H54 (cell line): ENCODE measurements at regions not wholly inside any gene's neighbourhood (a gene's known extent, or its start where the extent isn't known, plus 50 kb on each side); places are given as distances from the start of the nearest gene placed in this dataset.

Experiments
- DNase-seq: peaks from one replicate; pipeline ENCODE4 v3.0.0; 2011; ENCODE audit warnings: low spot score, mixed read lengths; ENCODE audit not compliant: insufficient read length
- FAIRE-seq: peaks from 3 replicates; lab custom pipeline; 2011; peaks lifted over from hg19 to GRCh38; lab: Jason Lieb, UNC
- POLR2A ChIP-seq: IDR thresholded peaks from 2 replicates; pipeline ENCODE4 v1.6.1; 2011; ENCODE audit warnings: low read depth, mild to moderate bottlenecking, low read length

DNA sequence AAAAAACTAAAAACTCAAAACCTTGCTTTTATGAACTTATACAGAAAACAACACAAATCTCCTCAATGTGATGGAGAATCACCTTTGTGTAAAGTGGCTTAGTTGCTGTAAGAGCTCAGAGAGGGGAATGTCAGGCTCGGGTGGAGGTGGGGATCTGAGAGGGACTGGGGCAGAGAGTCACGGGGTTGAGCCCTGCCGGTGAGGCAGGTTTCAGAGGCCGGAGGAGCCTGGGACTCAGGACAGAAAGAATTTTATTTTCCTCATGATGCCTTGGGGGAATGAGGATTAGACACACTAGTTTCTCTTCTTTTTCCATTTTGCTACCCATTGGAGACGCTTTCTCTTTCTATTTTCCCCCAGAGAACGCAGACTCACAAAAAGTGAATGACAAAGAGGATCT is 252.3 kb upstream of the FOXQ1 start:
- DNase-seq = no peak
- no peak for TF ChIP-seq POLR2A
- no peak for FAIRE-seq

- DNase-seq (no peak), FAIRE-seq (no peak)
- TF ChIP-seq POLR2A = no peak
Observed at GRCh38 chr6:1057490-1058135, 254.3 kb upstream of the FOXQ1 start.

DNA sequence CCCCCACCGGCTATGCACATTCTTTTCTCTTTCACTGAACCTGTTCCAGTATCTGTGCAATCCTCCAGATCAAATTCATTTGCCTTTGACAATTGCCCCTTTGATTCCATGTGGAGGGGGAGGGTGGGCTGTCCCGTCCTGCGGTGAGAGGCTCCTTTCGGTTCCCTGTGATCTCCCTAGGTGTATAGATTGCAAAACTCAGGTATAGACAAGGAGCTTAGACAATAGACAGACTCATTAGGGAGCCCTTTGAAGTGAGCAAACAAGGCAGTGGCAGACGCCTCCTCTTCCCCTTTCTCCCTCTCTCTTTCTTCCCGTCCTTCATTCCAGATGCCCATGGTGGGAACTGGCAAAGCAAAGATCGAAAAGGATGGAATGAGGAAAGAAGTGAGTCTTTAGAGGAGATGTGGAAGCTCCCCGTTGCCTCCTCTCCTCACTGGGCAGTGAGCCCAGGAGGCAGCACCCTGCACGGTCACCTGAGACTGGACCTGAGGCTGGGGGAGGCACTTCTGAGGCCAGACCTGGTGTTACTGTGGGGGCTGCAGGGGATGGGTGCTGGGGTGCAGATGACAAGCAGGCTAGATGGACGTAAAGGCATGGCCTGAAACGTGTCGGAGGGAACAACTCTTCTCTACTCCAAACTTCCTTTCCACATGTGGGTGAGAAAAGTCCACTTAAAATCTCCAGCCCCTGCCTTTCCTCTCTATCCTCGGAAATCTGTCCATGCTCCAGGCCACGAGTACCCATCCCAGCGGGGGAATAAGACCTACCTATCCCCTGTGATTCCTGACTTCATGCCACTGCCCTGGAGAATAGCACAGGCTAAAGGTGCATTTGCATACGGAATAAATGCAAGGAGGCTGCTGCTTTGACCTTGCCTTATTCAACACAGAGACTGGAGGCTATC is 256.6 kb upstream of the FOXQ1 start:
- TF ChIP-seq POLR2A = no peak
- no peak for DNase-seq
- no peak for FAIRE-seq

- DNase-seq (no peak), FAIRE-seq (no peak)
- TF ChIP-seq POLR2A = no peak
Observed at GRCh38 chr6:1054653-1055014, 257.3 kb upstream of the FOXQ1 start.

GRCh38 chr6:1053586-1053985 is 258.3 kb upstream of the FOXQ1 start:
- DNase-seq (no peak), FAIRE-seq (peak; percentile 20)
- no peak for TF ChIP-seq POLR2A

DNA sequence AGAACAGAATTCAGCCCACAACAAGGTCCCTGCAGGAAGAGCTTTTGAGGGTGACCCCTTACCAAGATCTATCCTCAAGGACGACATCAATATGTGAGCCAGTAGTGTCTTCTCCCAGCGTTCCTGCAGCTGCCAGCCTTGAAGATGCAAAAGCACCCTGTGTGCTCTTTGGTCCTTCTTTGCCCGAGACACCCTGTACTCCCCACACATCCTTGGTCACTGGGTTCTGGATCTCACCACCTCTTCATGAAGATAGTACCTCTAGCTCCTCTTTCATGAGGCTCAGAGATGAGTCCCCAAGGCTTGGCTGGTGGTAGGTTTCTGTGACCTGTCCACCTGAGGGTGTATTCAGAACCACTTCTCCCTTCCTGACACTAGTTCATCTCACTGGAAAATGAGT is 259.6 kb upstream of the FOXQ1 start:
- DNase-seq (no peak), FAIRE-seq (no peak)
- no peak for TF ChIP-seq POLR2A

- FAIRE-seq (no peak), DNase-seq (no peak)
- no peak for TF ChIP-seq POLR2A
Observed at GRCh38 chr6:1049900-1050299, 262.0 kb upstream of the FOXQ1 start.

DNA sequence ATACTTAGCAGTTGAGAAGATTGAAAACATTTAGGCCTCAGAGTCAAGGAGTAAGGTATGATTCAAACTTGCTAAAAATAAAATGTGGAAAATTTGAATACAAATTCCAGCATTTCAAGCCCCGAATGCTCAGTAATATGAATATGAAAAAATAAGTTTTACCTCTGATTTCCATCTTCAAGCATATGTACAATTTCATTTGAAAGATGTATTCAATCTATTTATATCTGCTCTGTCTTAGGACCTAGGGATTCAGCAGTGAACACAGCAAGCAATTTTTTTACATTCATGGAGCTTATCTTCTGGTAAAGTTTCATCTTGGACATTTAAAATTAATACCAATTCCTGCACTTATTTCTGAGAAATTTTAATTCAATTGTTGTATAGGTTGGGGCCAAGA is 262.7 kb upstream of the FOXQ1 start:
- no peak for TF ChIP-seq POLR2A
- FAIRE-seq = no peak

GRCh38 chr6:1047981-1048541 is 263.8 kb upstream of the FOXQ1 start:
- FAIRE-seq = no peak
- DNase-seq = no peak
- no peak for TF ChIP-seq POLR2A

More for the DNA sequence above, 262.7 kb upstream of the FOXQ1 start:
- DNase-seq = no peak

DNA sequence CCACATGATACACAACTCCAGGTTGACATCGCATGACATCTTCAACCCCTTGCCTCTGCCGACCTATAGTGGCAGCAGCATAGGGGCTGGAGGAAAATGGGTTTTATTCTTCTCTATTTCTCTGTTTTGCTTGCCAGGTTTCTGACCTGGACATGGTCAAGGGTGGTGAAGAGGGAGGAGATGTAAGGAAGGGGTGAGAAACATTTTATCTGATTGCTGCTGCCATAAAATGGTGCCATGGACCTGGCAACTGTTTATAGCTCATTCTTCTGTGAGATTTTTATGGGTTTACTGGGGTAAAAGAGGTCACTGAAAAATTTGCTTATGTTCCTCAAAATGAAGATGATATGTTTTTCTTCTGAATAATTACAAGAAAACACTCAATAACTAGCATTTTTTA is 266.7 kb upstream of the FOXQ1 start:
- no peak for TF ChIP-seq POLR2A
- no peak for FAIRE-seq

GRCh38 chr6:1044040-1044836 is 267.7 kb upstream of the FOXQ1 start:
- FAIRE-seq (no peak), DNase-seq (no peak)
- no peak for TF ChIP-seq POLR2A

More for the DNA sequence above, 266.7 kb upstream of the FOXQ1 start:
- DNase-seq = no peak

DNA sequence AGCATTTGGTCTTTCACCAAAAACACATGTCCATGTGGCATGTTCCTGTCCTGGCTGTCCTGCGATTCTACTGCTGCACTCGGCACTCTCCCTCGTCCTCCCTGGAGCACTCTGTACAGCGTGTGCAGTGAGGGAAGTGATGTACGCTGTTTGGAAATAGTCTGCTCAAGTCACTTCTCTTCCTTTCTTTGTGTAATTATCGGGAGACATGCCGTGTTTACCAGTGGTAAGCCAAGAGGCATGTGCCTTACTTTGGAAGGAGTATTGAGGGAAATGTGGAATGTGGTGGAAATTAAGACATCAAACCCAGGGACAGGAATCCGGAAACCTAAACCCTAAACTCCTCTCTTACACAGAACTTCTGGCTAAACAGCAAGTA is 268.5 kb upstream of the FOXQ1 start:
- FAIRE-seq = no peak
- no peak for DNase-seq
- TF ChIP-seq POLR2A = no peak

- DNase-seq (no peak), FAIRE-seq (no peak)
- TF ChIP-seq POLR2A = no peak
Observed at GRCh38 chr6:1042583-1043457, 269.1 kb upstream of the FOXQ1 start.
